ENCODE measurements at regions not wholly inside any gene's neighbourhood (a gene's known extent, or its start where the extent isn't known, plus 50 kb on each side); places are given as distances from the start of the nearest gene placed in this dataset.

DNA sequence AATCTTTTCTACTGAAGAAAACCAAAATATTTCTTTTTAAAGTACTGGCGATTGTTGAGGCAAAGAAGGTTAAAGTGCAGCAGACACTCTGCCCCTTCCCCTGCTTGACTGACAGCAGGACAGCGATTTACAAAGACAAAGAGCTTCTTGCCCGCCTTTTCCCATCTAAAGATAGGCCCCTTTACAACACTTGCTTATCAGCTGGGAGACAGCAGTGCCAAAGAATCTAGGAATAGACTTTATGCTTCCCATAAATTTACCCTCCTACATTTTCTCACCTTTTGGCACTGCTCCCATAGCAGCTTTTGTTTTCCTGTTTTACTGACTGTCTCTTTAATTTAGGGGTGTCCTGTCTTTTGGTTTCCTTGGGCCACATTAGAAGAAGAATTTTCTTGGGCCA lies 824.1 kb downstream of the CCSER2 start:
- no peak overlapping the region for H3K4me3 ChIP-seq
- TF ChIP-seq, protein P1, sequence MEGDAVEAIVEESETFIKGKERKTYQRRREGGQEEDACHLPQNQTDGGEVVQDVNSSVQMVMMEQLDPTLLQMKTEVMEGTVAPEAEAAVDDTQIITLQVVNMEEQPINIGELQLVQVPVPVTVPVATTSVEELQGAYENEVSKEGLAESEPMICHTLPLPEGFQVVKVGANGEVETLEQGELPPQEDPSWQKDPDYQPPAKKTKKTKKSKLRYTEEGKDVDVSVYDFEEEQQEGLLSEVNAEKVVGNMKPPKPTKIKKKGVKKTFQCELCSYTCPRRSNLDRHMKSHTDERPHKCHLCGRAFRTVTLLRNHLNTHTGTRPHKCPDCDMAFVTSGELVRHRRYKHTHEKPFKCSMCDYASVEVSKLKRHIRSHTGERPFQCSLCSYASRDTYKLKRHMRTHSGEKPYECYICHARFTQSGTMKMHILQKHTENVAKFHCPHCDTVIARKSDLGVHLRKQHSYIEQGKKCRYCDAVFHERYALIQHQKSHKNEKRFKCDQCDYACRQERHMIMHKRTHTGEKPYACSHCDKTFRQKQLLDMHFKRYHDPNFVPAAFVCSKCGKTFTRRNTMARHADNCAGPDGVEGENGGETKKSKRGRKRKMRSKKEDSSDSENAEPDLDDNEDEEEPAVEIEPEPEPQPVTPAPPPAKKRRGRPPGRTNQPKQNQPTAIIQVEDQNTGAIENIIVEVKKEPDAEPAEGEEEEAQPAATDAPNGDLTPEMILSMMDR (IDR thresholded peaks at IDR 0.05), result no peak
- H3K27me3 ChIP-seq, result no peaks in the 10 kb centered on the region
- no peaks in the 10 kb centered on the region for H3K4me1 ChIP-seq
- H3K27ac ChIP-seq, result no peak overlapping the region
- no peaks in the 10 kb centered on the region for H3K9me3 ChIP-seq
- DNase-seq (ENCODE audit: low spot score), result no peak
- no peaks in the 10 kb centered on the region for H3K36me3 ChIP-seq

DNA sequence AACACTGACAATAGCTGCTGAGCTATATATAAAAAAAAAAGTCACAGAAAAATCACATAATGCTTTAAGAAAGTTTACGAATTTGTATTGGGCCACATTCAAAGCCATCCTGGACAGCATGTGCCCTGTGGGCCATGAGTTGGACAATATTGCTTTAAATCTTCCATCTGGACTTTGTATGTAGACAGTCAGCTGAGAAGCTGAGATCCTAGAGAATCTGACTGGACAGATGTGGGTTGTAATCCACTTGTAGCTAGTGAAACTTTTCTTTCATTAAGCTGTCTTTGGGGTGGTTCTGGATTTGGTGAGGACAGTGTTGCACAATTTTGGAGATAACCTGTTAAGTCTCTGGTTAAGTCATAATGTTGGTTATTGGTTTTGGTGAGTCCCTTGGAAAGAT lies 824.5 kb downstream of the CCSER2 start:
- Histone ChIP-seq H3K9me3 (no peaks in the 10 kb centered on the region), H3K4me1 (no peaks in the 10 kb centered on the region), H3K36me3 (no peaks in the 10 kb centered on the region), H3K27me3 (no peaks in the 10 kb centered on the region), H3K27ac (no peak overlapping the region), H3K4me3 (no peak overlapping the region)
- DNase-seq (ENCODE audit: low spot score), result no peak
- TF ChIP-seq, protein P1 (IDR thresholded peaks at IDR 0.05), result no peak

DNA sequence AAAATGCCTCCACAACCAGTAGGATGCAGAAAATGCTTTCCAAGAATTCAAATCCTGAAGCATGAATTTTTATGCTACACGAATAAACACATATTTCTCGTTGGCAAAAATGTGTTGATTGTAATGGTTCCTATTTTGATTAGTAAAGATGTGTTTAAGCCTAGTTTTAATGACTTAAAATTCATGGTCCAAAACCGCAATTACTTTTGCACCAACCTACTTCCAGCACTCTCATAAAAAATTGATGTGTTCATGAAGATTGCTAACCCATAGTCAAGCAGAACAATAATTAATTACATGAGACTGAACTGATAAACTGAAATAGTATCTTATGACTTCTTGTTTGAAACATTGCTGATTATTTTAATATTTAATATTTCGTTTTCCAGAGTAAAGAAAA lies 828.8 kb downstream of the CCSER2 start:
- Histone ChIP-seq H3K4me3 (no peak overlapping the region), H3K27ac (no peak overlapping the region), H3K4me1 (no peaks in the 10 kb centered on the region), H3K9me3 (no peaks in the 10 kb centered on the region), H3K27me3 (no peaks in the 10 kb centered on the region), H3K36me3 (no peaks in the 10 kb centered on the region)
- no peak for DNase-seq (ENCODE audit: low spot score)
- TF ChIP-seq, protein P1 (IDR thresholded peaks at IDR 0.05), result no peak

DNA sequence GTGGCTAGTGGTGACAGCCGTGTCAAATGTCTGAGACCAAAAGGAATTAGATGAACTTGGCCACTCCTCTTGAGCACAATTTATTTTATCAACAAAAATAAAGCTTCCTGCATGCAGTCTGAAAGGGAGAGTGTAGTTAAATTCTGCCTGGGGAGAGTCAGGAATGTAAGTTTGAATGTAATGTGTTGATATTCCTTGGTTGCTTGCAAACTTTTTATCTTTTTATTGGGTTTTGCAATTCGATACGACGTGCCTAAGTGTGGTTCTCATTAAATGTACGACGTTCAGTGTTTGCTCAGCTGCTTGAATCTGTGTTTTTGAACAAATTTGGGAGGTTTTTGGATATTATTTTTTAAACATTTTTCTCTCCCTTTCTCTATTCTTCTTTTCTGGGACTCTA lies 839.9 kb downstream of the CCSER2 start:
- no peak overlapping the region for H3K27ac ChIP-seq
- no peak for DNase-seq (ENCODE audit: low spot score)
- no peaks in the 10 kb centered on the region for H3K4me1 ChIP-seq
- TF ChIP-seq, protein P1 (IDR thresholded peaks at IDR 0.05), result no peak
- H3K4me3 ChIP-seq, result no peak overlapping the region
- H3K27me3 ChIP-seq, result no peaks in the 10 kb centered on the region
- H3K36me3 ChIP-seq, result no peaks in the 10 kb centered on the region
- no peaks in the 10 kb centered on the region for H3K9me3 ChIP-seq

DNA sequence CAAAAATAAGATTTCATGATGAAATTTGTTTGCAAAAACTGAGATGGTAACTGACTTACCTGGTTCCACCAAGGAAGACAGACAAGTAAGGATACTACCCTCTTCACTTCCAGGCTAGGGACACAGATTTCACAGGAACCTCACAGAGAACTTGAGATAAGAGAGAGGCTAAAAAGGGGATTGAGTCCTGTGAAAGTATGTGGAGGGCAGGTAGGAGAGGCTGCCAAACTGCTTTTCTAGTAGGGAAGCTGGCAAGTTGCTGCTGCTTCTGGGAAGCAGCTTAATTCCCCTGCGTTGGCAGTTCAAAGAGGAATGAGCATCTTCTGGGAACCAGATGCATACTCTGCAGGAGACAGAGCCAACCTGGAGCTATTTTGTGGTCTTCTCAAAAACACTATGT lies 841.6 kb downstream of the CCSER2 start:
- H3K36me3 ChIP-seq, result no peaks in the 10 kb centered on the region
- no peak overlapping the region for H3K4me3 ChIP-seq
- H3K4me1 ChIP-seq, result no peaks in the 10 kb centered on the region
- H3K9me3 ChIP-seq, result no peaks in the 10 kb centered on the region
- H3K27me3 ChIP-seq, result no peaks in the 10 kb centered on the region
- TF ChIP-seq, protein P1 (IDR thresholded peaks at IDR 0.05), result no peak
- no peak overlapping the region for H3K27ac ChIP-seq
- DNase-seq (ENCODE audit: low spot score), result no peak

DNA sequence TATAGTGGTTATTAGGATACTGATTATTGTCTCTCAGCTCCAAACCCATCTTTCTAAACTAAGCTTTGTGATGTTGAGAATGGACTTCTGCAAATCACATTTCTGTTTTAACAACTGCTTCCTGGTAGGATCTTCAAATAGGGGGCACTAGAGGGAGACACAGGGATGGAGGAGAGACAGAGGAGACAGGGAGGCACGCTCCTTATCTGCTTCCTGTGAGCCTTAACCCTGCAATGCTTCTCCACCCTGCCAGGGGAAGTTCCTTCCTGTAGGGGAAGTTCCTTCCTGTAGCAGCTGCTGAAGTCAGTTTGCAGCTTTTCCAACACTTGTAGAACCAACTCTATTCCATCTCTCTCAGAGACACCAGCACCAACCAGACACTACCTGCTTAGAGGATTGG lies 847.2 kb downstream of the CCSER2 start:
- Histone ChIP-seq H3K36me3 (no peaks in the 10 kb centered on the region), H3K4me3 (no peak overlapping the region), H3K4me1 (no peaks in the 10 kb centered on the region), H3K9me3 (no peaks in the 10 kb centered on the region), H3K27me3 (no peaks in the 10 kb centered on the region), H3K27ac (no peak overlapping the region)
- TF ChIP-seq, protein P1 (IDR thresholded peaks at IDR 0.05), result no peak
- no peak for DNase-seq (ENCODE audit: low spot score)

All from right atrium auricular region (tissue), 2 donors.